ENCODE measurements at regions not wholly inside any gene's neighbourhood (a gene's known extent, or its start where the extent isn't known, plus 50 kb on each side); places are given as distances from the start of the nearest gene placed in this dataset.

- no peak for TF ChIP-seq CTCF (IDR thresholded peaks at IDR 0.05)
- no peak for TF ChIP-seq EZH2 (IDR thresholded peaks at IDR 0.05)
Observed at GRCh38 chr1:5543235-5543634, 449.0 kb downstream of the NPHP4 start.

Measured in neural progenitor cell (in vitro differentiated cells).